ENCODE measurements at regions not wholly inside any gene's neighbourhood (a gene's known extent, or its start where the extent isn't known, plus 50 kb on each side); places are given as distances from the start of the nearest gene placed in this dataset.
"Not testable (repeated sequence)": the region's sequence is repeated elsewhere in the genome, so short reads cannot be mapped to it uniquely, and the experiment has no call there.

DNA sequence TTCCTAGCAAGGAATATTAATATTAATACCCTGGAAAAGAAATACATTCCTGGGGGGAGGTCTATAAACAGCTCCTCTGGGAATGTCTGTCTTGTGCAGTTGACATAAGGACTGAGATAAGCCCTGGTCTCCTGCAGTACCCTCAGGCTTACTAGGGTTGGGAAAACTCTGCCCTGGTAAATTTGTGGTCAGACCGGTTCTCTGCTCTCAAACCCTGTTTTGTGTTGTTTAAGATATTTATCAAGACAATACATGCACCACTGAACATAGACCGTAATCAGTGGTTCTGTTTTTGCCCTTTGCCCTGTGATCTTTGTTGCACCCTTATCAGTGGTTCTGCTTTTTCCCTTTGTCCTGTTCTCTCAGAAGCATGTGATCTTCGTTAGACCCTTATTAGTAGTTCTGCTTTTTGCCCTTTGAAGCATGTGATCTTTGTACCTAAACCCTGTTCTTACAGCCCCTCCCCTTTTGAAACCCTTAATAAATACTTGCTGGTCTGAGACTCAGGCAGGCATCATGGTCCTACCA is 112.3 kb upstream of the CRBN start:
- H3K36me3 ChIP-seq (ENCODE audit: insufficient read depth, low read length); POLR2A ChIA-PET (ENCODE audit: partially characterized antibody); H3K36me3 Mint-ChIP-seq; H3K27ac ChIP-seq (ENCODE audit: low read depth, low read length); H3K27me3 Mint-ChIP-seq; H3K4me1 Mint-ChIP-seq; CTCF ChIA-PET (ENCODE audit: partially characterized antibody); H3K4me3 Mint-ChIP-seq; H3K27me3 ChIP-seq (ENCODE audit: insufficient read depth, low read length); H3K27ac Mint-ChIP-seq; H3K9me3 ChIP-seq (ENCODE audit: control insufficient read depth in 1 of 2, low read length in 2 of 2); H3K4me3 ChIP-seq (ENCODE audit: low read length in 2 of 2); intact Hi-C loops (cut with micrococcal nuclease); DNase-seq; H3K4me1 ChIP-seq (ENCODE audit: insufficient read depth, low read length): not testable (repeated sequence)
- H3K9me3 Mint-ChIP-seq = peaks cover 11 to 27% (median 17%) of the 10 kb centered on the region in 8 donors

- intact Hi-C loops (cut with micrococcal nuclease) = no loop called here
- ChIA-PET POLR2A (ENCODE audit: partially characterized antibody) (no interaction called here), CTCF (ENCODE audit: partially characterized antibody) (no interaction called here)
These were observed 108.8 kb upstream of the CRBN start for GRCh38 chr3:3288255-3288654.

GRCh38 chr3:3286014-3286413 is 106.5 kb upstream of the CRBN start:
- H3K27ac Mint-ChIP-seq = no peak overlapping the region
- no peaks in the 10 kb centered on the region for H3K4me1 Mint-ChIP-seq
- H3K4me3 ChIP-seq (ENCODE audit: low read length in 2 of 2) = no peak overlapping the region
- POLR2A ChIA-PET (ENCODE audit: partially characterized antibody) = interaction anchor here (0.6 kb wide), 2 partner anchors 192 to 505 kb away, joined by 3 read pairs; no protein-coding TSS in a partner anchor
- CTCF ChIA-PET (ENCODE audit: partially characterized antibody) = no interaction called here
- no peaks in the 10 kb centered on the region for H3K27me3 ChIP-seq (ENCODE audit: insufficient read depth, low read length)
- no peaks in the 10 kb centered on the region for H3K36me3 Mint-ChIP-seq
- peak in 1 of 5 donors; percentile 18 for DNase-seq
- peaks cover 0 to 4% (median 0%) of the 10 kb centered on the region in 8 donors for H3K9me3 Mint-ChIP-seq
- no peaks in the 10 kb centered on the region for H3K36me3 ChIP-seq (ENCODE audit: insufficient read depth, low read length)
- no peak overlapping the region for H3K4me3 Mint-ChIP-seq
- H3K27me3 Mint-ChIP-seq = peaks cover 2 to 4% of the 10 kb centered on the region in 2 donors
- H3K9me3 ChIP-seq (ENCODE audit: control insufficient read depth in 1 of 2, low read length in 2 of 2) = no peaks in the 10 kb centered on the region
- intact Hi-C loops (cut with micrococcal nuclease) = no loop called here
- H3K27ac ChIP-seq (ENCODE audit: low read depth, low read length) = no peak overlapping the region
- H3K4me1 ChIP-seq (ENCODE audit: insufficient read depth, low read length) = no peaks in the 10 kb centered on the region

More at GRCh38 chr3:3288255-3288654, 108.8 kb upstream of the CRBN start:
- Mint-ChIP-seq H3K4me3 (no peak overlapping the region), H3K9me3 (peaks cover 2 to 10% (median 6%) of the 10 kb centered on the region in 8 donors), H3K4me1 (no peaks in the 10 kb centered on the region), H3K27me3 (peaks cover 2% of the 10 kb centered on the region in 2 donors), H3K36me3 (no peaks in the 10 kb centered on the region), H3K27ac (no peak overlapping the region)
- Histone ChIP-seq H3K27ac (ENCODE audit: low read depth, low read length) (no peak overlapping the region), H3K36me3 (ENCODE audit: insufficient read depth, low read length) (no peaks in the 10 kb centered on the region), H3K4me1 (ENCODE audit: insufficient read depth, low read length) (no peaks in the 10 kb centered on the region), H3K27me3 (ENCODE audit: insufficient read depth, low read length) (no peaks in the 10 kb centered on the region), H3K9me3 (ENCODE audit: control insufficient read depth in 1 of 2, low read length in 2 of 2) (no peaks in the 10 kb centered on the region), H3K4me3 (ENCODE audit: low read length in 2 of 2) (no peak overlapping the region)
- DNase-seq = no peak

DNA sequence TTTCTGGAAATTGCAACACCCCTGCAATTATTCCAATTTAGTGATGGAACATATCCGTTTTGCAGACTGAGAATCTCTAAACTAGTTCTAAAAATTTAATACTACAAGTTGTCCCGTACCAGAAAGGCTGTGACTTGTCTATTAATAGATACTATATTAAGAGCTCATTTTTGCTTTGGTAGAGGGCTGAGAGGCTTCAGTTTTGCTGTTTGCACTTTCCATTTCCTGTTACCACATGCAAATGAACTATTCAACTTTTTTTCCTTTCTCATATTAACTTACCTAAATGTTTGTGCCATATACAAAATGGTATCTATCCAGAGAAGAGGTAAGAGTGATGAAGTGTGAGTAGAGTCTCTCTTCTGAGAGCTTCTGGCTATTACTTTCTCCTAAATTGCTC is 101.5 kb upstream of the CRBN start:
- intact Hi-C loops (cut with micrococcal nuclease) = no loop called here
- no peaks in the 10 kb centered on the region for H3K36me3 Mint-ChIP-seq

DNA sequence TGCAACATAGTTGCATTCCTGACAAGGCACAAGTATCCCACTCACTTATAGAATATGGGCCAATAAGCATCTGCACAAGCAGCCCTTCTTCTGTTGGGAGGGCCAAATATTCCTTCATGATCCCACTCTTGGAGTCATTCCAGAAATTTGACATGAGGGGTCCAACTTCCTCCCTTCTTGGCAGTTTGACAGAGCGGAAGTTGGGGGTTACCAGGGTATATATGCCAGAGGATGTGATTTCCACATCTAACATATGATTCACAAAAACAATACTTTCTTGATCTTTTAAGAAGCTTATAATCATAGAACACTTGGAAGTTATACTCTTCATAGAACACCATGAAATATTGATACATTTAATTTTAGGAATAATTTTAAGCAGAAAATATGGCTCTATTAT is 100.9 kb upstream of the CRBN start:
- Histone ChIP-seq H3K27me3 (ENCODE audit: insufficient read depth, low read length) (no peaks in the 10 kb centered on the region), H3K4me3 (ENCODE audit: low read length in 2 of 2) (no peak overlapping the region), H3K27ac (ENCODE audit: low read depth, low read length) (no peak overlapping the region), H3K36me3 (ENCODE audit: insufficient read depth, low read length) (no peaks in the 10 kb centered on the region), H3K4me1 (ENCODE audit: insufficient read depth, low read length) (no peaks in the 10 kb centered on the region), H3K9me3 (ENCODE audit: control insufficient read depth in 1 of 2, low read length in 2 of 2) (no peaks in the 10 kb centered on the region)
- Mint-ChIP-seq H3K27me3 (peaks cover 3 to 5% of the 10 kb centered on the region in 2 donors), H3K9me3 (peaks cover 0 to 2% (median 0%) of the 10 kb centered on the region in 8 donors), H3K4me3 (no peak overlapping the region), H3K27ac (no peak overlapping the region), H3K36me3 (no peaks in the 10 kb centered on the region), H3K4me1 (no peaks in the 10 kb centered on the region)
- ChIA-PET POLR2A (ENCODE audit: partially characterized antibody) (no interaction called here), CTCF (ENCODE audit: partially characterized antibody) (interaction anchor here (1.5 kb wide), 1 partner anchor 9 kb away, joined by 4 read pairs; no protein-coding TSS in a partner anchor)
- intact Hi-C loops (cut with micrococcal nuclease) = no loop called here
- no peak for DNase-seq

More for the DNA sequence above, 101.5 kb upstream of the CRBN start:
- Mint-ChIP-seq H3K27ac (no peak overlapping the region), H3K9me3 (peaks cover 0 to 2% (median 0%) of the 10 kb centered on the region in 8 donors), H3K4me3 (no peak overlapping the region), H3K27me3 (peaks cover 3 to 5% of the 10 kb centered on the region in 2 donors), H3K4me1 (no peaks in the 10 kb centered on the region)
- Histone ChIP-seq H3K27ac (ENCODE audit: low read depth, low read length) (no peak overlapping the region), H3K9me3 (ENCODE audit: control insufficient read depth in 1 of 2, low read length in 2 of 2) (no peaks in the 10 kb centered on the region), H3K4me3 (ENCODE audit: low read length in 2 of 2) (no peak overlapping the region), H3K36me3 (ENCODE audit: insufficient read depth, low read length) (no peaks in the 10 kb centered on the region), H3K27me3 (ENCODE audit: insufficient read depth, low read length) (no peaks in the 10 kb centered on the region), H3K4me1 (ENCODE audit: insufficient read depth, low read length) (no peaks in the 10 kb centered on the region)
- DNase-seq = no peak
- ChIA-PET POLR2A (ENCODE audit: partially characterized antibody) (no interaction called here), CTCF (ENCODE audit: partially characterized antibody) (interaction anchor here (1.5 kb wide), 1 partner anchor 10 kb away, joined by 4 read pairs; no protein-coding TSS in a partner anchor)

DNA sequence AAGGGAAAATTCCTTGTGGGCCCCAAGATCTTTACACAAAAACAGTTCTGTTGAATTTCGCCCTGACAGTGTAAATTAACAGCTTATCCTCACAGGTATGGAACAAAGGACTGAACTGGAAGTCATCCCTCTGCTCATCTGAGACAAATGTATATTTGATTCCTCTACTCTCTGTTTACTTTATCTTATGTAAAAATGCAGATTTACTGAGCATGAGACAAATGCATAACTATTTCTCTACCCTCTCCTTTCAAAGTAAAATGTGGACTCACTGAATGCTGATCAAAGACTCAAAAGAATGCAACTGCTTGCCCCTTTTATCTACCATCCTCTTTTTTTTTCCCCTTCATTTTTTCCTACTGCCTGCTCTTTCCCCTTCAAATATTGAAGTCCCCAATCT is 98.6 kb upstream of the CRBN start:
- CTCF ChIA-PET (ENCODE audit: partially characterized antibody) = no interaction called here
- POLR2A ChIA-PET (ENCODE audit: partially characterized antibody) = no interaction called here
- Histone ChIP-seq H3K36me3 (ENCODE audit: insufficient read depth, low read length) (no peaks in the 10 kb centered on the region), H3K4me1 (ENCODE audit: insufficient read depth, low read length) (no peaks in the 10 kb centered on the region), H3K4me3 (ENCODE audit: low read length in 2 of 2) (no peak overlapping the region), H3K27me3 (ENCODE audit: insufficient read depth, low read length) (no peaks in the 10 kb centered on the region), H3K9me3 (ENCODE audit: control insufficient read depth in 1 of 2, low read length in 2 of 2) (no peaks in the 10 kb centered on the region), H3K27ac (ENCODE audit: low read depth, low read length) (no peak overlapping the region)
- Mint-ChIP-seq H3K36me3 (no peaks in the 10 kb centered on the region), H3K27ac (no peak overlapping the region), H3K4me3 (no peak overlapping the region), H3K9me3 (peaks cover 0 to 5% (median 0%) of the 10 kb centered on the region in 8 donors), H3K27me3 (peaks cover 3 to 5% of the 10 kb centered on the region in 2 donors), H3K4me1 (no peaks in the 10 kb centered on the region)
- intact Hi-C loops (cut with micrococcal nuclease) = no loop called here
- no peak for DNase-seq

DNA sequence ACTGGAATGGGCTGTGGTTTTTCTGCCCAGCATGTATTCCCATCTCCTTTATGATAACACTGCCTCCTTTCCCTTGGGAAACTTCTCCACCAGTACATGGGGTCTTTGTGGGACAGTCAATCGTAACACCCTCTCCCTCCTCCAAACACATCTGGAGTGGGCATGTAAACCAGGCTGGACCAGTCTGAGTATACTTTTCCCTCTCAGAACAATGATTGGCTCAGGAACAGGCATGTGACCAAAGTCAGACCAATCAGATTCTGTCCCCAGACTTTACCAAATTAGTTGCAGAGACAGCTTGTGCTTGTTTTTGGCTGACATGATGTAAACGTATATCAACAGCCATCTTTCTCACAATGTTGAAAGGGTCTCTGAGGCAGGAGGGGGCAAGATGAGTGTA is 97.1 kb upstream of the CRBN start:
- H3K27ac Mint-ChIP-seq = no peak overlapping the region
- peaks cover 0 to 5% (median 0%) of the 10 kb centered on the region in 8 donors for H3K9me3 Mint-ChIP-seq
- H3K36me3 Mint-ChIP-seq = no peaks in the 10 kb centered on the region
- POLR2A ChIA-PET (ENCODE audit: partially characterized antibody) = no interaction called here
- Histone ChIP-seq H3K4me1 (ENCODE audit: insufficient read depth, low read length) (no peaks in the 10 kb centered on the region), H3K4me3 (ENCODE audit: low read length in 2 of 2) (no peak overlapping the region), H3K27me3 (ENCODE audit: insufficient read depth, low read length) (no peaks in the 10 kb centered on the region), H3K36me3 (ENCODE audit: insufficient read depth, low read length) (no peaks in the 10 kb centered on the region), H3K27ac (ENCODE audit: low read depth, low read length) (no peak overlapping the region), H3K9me3 (ENCODE audit: control insufficient read depth in 1 of 2, low read length in 2 of 2) (no peaks in the 10 kb centered on the region)
- intact Hi-C loops (cut with micrococcal nuclease) = no loop called here
- peaks cover 3 to 5% of the 10 kb centered on the region in 2 donors for H3K27me3 Mint-ChIP-seq
- CTCF ChIA-PET (ENCODE audit: partially characterized antibody) = no interaction called here
- H3K4me3 Mint-ChIP-seq = no peak overlapping the region
- no peak for DNase-seq
- no peaks in the 10 kb centered on the region for H3K4me1 Mint-ChIP-seq

Data from CD4-positive, alpha-beta memory T cell (primary cell).